ENCODE measurements at regions not wholly inside any gene's neighbourhood (a gene's known extent, or its start where the extent isn't known, plus 50 kb on each side); places are given as distances from the start of the nearest gene placed in this dataset.
A peak's percentile ranks its signal among the peaks of the same experiment; 100 is the strongest.

DNA sequence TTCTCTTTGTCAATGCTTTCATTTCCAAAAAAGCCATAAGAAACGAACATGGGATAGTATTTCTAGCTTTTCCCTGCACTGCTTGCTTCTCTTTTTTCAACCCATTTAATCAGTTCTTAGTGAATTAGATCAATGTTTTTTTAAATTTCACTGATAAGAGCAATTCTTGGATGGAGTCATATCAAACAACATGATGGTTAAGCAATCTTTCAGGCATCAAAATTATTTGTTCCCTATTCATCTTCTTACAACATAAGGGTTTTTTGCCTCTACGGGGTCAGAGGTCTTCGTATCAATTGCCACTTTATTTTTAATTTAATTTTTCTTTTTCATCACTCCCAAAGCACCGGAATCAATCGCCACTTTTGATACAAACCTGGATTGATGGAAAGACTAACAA lies 103.8 kb upstream of the RESF1 start:
- Mint-ChIP-seq H3K27me3 (no peaks in the 10 kb centered on the region), H3K36me3 (ENCODE audit: low read depth) (no peaks in the 10 kb centered on the region), H3K4me3 (no peak overlapping the region), H3K4me1 (no peaks in the 10 kb centered on the region), H3K27ac (no peak overlapping the region)
- ATAC-seq (no peak), DNase-seq (no peak)
- no peaks in the 10 kb centered on the region for H3K9me3 ChIP-seq (ENCODE audit: control insufficient read depth, low read length, poor library complexity, severe bottlenecking)

DNA sequence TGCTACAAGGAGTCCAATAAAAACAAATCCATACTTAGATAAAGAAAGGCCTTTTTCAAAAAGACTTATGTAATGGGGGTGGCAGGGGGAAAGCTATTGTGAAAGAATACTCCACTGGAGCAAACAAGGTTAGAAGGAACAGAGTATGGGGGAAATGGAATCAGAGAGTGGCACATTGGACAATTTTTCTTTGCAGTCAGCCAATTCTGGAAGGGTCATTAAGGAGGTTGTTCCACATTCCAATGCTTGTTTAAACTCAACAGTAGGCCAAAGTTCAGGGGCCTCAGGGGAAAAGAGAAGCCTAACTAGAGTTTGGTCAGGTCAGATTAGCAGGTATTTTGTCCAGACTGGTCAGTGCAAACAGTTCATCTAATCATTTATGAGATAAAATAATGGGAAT lies 105.2 kb upstream of the RESF1 start:
- no peaks in the 10 kb centered on the region for H3K9me3 ChIP-seq (ENCODE audit: control insufficient read depth, low read length, poor library complexity, severe bottlenecking)
- H3K4me3 Mint-ChIP-seq = no peak overlapping the region
- ATAC-seq (no peak), DNase-seq (no peak)
- no peaks in the 10 kb centered on the region for H3K36me3 Mint-ChIP-seq (ENCODE audit: low read depth)
- H3K4me1 Mint-ChIP-seq = no peaks in the 10 kb centered on the region
- no peaks in the 10 kb centered on the region for H3K27me3 Mint-ChIP-seq
- no peak overlapping the region for H3K27ac Mint-ChIP-seq

DNA sequence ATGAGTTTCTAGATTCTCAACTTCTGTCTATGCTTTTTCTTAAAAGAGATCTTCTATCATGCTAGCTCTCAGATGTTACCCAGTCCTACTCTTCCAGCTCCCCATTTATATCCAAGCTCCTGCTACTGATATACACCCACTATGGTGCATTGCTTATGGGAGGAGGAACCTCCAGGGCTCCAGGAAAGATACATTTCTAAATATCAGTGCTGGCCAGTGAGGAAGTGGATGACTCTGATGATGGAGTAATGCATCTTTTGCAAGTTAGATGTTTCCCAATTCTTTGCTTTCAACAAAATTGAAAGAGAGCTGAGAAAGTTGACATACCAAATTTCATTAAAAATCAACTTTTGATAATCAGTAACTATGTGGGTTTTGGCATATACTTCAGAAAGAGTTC lies 105.7 kb upstream of the RESF1 start:
- H3K4me1 Mint-ChIP-seq = no peaks in the 10 kb centered on the region
- no peak overlapping the region for H3K27ac Mint-ChIP-seq
- H3K36me3 Mint-ChIP-seq (ENCODE audit: low read depth) = no peaks in the 10 kb centered on the region
- H3K9me3 ChIP-seq (ENCODE audit: control insufficient read depth, low read length, poor library complexity, severe bottlenecking) = no peaks in the 10 kb centered on the region
- no peaks in the 10 kb centered on the region for H3K27me3 Mint-ChIP-seq
- H3K4me3 Mint-ChIP-seq = no peak overlapping the region
- no peak for DNase-seq
- ATAC-seq = no peak

DNA sequence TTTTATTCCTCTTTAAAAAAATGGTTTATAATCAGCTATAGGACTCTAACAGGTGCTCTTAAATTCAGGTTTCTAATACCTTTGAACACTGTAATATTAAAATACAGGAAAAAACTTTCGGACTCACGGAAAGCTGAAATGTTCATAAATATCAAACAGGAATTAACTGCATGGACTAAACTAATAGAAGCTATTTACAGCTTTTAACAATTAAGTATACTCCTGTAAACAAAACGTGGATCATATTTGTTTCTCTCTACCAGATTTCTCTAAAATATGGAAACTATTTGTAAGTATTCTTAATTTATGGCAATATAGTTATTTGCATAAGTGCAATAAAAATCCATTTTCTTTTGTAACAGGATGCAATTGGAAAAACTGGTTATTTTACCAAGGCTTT lies 108.9 kb upstream of the RESF1 start:
- H3K9me3 ChIP-seq (ENCODE audit: control insufficient read depth, low read length, poor library complexity, severe bottlenecking) = no peaks in the 10 kb centered on the region
- ATAC-seq (no peak), DNase-seq (no peak)
- H3K27me3 Mint-ChIP-seq = no peaks in the 10 kb centered on the region
- no peak overlapping the region for H3K27ac Mint-ChIP-seq
- H3K36me3 Mint-ChIP-seq (ENCODE audit: low read depth) = no peaks in the 10 kb centered on the region
- H3K4me3 Mint-ChIP-seq = no peak overlapping the region
- H3K4me1 Mint-ChIP-seq = peaks cover 2% of the 10 kb centered on the region

DNA sequence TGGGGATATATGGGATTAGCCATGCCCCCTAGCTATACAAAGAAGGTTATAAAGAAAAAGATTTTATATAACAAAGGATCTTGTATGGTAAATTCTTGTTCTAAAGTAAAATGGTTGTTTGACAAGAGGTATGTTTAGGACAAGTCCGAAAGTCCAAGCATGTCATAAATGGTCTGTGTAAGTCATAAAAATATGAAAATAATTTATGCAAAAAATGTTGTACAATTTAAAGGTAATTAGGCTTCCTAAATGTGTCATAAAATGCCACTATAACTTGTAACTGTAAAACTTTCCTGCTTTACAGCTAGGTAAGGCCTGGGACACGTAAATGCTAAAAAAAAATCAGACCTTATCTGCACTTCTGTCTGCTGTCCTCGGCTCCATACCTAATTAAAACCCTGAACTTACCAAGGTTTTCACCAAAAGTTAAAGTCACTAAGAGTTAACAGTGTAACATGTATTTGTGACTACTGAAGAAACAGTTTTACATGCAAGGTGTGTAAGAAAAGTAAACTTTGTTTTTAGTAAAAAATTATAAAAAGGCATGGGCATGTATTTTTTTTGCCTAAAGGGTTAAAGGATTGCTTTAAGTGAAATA lies 110.0 kb upstream of the RESF1 start:
- H3K4me3 Mint-ChIP-seq = no peak overlapping the region
- H3K27me3 Mint-ChIP-seq = no peaks in the 10 kb centered on the region
- DNase-seq = no peak
- no peaks in the 10 kb centered on the region for H3K9me3 ChIP-seq (ENCODE audit: control insufficient read depth, low read length, poor library complexity, severe bottlenecking)
- ATAC-seq = no peak
- no peak overlapping the region for H3K27ac Mint-ChIP-seq
- H3K4me1 Mint-ChIP-seq = peaks cover 2% of the 10 kb centered on the region
- no peaks in the 10 kb centered on the region for H3K36me3 Mint-ChIP-seq (ENCODE audit: low read depth)

DNA sequence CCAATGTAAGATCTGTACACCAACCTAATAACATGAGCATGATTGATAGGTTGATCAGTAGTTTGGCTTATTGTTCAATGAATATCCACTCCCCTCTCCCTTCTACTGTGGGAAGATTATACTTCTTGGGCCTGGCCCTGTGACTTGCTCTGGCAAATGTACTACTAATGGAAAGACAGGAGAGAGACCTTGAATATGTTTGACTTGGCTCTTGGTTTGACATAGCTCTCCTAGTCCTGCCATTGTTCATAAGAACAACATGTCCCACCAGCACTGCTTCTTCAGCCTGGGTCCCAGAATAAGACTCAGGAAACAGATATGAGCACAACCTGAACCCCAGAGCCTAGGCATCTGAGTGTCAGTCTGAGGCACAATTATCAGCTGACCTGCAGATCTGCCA lies 112.8 kb upstream of the RESF1 start:
- H3K27me3 Mint-ChIP-seq = no peaks in the 10 kb centered on the region
- peaks cover 2% of the 10 kb centered on the region for H3K4me1 Mint-ChIP-seq
- no peaks in the 10 kb centered on the region for H3K36me3 Mint-ChIP-seq (ENCODE audit: low read depth)
- ATAC-seq (no peak), DNase-seq (no peak)
- H3K27ac Mint-ChIP-seq = no peak overlapping the region
- no peak overlapping the region for H3K4me3 Mint-ChIP-seq
- H3K9me3 ChIP-seq (ENCODE audit: control insufficient read depth, low read length, poor library complexity, severe bottlenecking) = no peaks in the 10 kb centered on the region

DNA sequence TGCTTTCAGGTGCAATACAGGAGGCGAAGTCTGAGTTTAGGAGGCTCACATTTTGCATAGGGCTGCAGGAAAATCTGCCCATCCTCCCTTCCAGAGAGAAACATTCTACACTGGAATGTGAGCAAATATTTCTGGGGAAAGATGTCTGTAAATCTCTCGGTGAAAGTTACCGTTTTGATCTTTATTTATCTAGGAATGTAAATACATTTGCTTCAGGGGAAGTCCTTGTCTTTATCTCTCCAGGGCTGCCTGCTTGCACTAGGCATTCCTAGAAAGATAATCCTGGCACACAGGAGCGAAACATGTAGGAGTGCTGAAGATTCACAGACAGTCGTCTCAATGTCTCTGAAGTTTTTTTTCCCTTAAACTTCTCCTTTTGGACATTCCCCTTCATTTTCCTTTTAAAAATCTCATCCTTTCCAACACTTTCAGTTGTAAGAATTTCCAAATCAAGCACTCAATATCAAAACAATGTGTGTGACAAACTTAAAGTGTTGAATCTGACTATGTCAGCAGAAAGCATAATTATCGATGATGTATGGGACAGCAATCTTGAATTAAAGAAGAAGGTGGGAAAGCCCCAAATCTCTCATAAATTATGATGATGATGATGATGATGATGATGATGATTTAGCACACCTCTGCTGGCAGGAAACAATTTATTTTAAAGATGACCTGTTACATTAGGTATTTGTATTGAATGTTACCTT lies 113.4 kb upstream of the RESF1 start:
- no peak for ATAC-seq
- H3K27me3 Mint-ChIP-seq = no peaks in the 10 kb centered on the region
- no peak for DNase-seq

DNA sequence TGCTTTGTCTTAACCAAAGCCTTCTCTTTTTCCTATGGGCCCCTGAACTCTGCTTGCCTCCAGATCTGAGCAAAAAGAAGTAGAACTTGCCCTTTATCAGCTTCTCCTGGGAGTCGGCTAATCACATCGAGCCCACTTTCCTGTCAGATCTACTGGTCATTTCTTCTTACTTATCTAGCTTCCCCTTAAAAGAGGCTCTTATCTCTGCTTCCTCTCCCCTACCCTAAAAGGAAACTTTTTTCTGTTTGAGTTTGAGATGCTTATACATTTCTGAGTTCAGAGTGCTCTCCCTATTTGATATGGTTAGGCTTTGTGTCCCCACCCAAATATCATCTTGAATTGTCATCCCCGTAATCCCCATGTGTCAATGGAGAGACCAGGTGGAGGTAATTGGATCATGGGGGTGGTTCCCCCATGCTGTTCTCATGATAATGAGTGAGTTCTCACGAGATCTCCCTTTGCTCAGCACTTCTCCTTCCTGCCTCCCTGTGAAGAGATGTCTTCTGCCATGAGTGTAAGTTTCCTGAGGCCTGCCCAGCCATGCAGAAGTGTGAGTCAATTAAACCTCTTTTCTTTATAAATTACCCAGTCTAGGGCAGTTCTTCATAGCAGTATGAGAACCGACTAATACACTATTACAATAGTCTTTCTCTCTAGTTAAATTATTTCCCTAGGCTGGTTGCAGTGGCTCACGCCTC lies 114.7 kb upstream of the AMN1 start:
- Mint-ChIP-seq H3K27ac (no peak overlapping the region), H3K4me3 (no peak overlapping the region), H3K4me1 (peaks cover 2% of the 10 kb centered on the region), H3K27me3 (no peaks in the 10 kb centered on the region), H3K36me3 (ENCODE audit: low read depth) (no peaks in the 10 kb centered on the region)
- H3K9me3 ChIP-seq (ENCODE audit: control insufficient read depth, low read length, poor library complexity, severe bottlenecking) = no peaks in the 10 kb centered on the region
- ATAC-seq = no peak
- no peak for DNase-seq

More for the DNA sequence above, 113.4 kb upstream of the RESF1 start:
- H3K9me3 ChIP-seq (ENCODE audit: control insufficient read depth, low read length, poor library complexity, severe bottlenecking) = no peaks in the 10 kb centered on the region
- H3K36me3 Mint-ChIP-seq (ENCODE audit: low read depth) = no peaks in the 10 kb centered on the region
- H3K4me1 Mint-ChIP-seq = peaks cover 2% of the 10 kb centered on the region
- no peak overlapping the region for H3K4me3 Mint-ChIP-seq
- H3K27ac Mint-ChIP-seq = no peak overlapping the region

DNA sequence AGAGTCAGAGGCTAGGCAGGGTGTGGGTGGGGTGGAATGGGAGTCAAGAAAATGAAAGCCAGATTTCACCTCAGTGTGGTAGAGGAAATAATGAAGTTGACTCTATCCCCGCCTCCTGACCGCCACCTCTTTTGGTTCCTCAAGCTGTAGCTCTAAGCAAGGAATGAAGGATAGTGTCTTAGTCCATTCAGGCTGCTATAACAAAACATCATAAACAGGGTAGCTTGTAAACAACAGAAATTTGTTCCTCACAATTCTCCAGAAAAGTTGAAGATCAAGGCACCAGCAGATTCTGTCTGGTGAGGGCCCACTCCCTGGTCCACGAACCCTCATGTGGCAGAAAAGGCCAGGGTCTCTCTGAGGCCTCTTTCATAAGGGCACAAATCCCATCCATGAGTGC lies 109.1 kb upstream of the AMN1 start:
- H3K36me3 Mint-ChIP-seq (ENCODE audit: low read depth) = no peaks in the 10 kb centered on the region
- peaks cover 6% of the 10 kb centered on the region for H3K4me1 Mint-ChIP-seq
- no peaks in the 10 kb centered on the region for H3K27me3 Mint-ChIP-seq
- H3K9me3 ChIP-seq (ENCODE audit: control insufficient read depth, low read length, poor library complexity, severe bottlenecking) = no peaks in the 10 kb centered on the region
- H3K4me3 Mint-ChIP-seq = no peak overlapping the region
- no peak for DNase-seq
- ATAC-seq = no peak
- H3K27ac Mint-ChIP-seq = no peak overlapping the region

DNA sequence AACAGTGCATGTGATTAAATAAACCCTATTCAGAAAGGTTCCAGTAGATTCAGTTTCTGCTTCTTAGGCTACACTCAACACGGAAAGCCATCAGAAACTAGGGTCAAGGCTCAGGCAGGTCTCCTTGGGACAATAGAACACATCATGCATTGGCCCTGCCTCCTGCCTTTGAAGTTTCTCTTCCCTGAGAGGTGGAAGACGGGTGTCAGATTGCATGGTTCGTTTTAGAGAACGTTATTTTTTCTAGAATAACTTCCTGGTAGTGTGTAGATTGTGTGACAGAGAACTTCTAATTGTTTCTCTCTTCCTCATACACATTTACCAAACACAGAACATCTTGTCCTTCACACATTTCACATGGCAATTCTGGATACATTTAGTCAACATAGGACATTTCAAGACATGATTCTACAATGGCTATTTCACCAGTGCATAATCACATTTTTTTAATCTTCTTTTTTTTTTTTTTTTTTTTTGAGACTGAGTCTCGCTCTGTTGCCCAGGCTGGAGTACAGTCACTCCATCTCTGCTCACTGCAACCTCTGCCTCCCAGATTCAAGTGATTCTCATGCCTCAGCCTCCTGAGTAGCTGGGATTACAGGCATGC lies 106.6 kb upstream of the AMN1 start:
- H3K27me3 Mint-ChIP-seq = no peaks in the 10 kb centered on the region
- DNase-seq = no peak
- no peaks in the 10 kb centered on the region for H3K36me3 Mint-ChIP-seq (ENCODE audit: low read depth)
- H3K9me3 ChIP-seq (ENCODE audit: control insufficient read depth, low read length, poor library complexity, severe bottlenecking) = no peaks in the 10 kb centered on the region
- peaks cover 11% of the 10 kb centered on the region for H3K4me1 Mint-ChIP-seq
- no peak overlapping the region for H3K4me3 Mint-ChIP-seq
- H3K27ac Mint-ChIP-seq = no peak overlapping the region
- ATAC-seq = no peak

DNA sequence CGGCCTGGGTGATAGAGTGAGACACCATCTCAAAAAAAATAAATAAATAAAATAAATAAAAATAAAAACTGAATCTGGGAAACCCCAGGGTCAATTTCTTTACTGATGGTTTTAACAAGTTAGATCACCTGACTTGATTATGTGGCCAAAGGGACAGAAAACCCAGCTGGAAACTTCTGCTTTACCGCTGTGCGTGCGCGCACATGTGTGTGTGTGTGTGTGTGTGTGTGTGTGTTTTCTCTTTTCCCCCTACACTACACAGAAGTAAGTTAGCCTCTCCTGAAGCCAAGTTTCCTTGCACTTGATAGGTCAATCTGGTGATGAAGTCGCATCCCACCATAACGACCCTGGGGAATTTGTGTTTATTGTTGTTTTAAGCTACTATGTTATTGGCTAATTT lies 105.3 kb upstream of the AMN1 start:
- Mint-ChIP-seq H3K27ac (no peak overlapping the region), H3K4me3 (no peak overlapping the region), H3K4me1 (peaks cover 11% of the 10 kb centered on the region), H3K36me3 (ENCODE audit: low read depth) (no peaks in the 10 kb centered on the region), H3K27me3 (no peaks in the 10 kb centered on the region)
- DNase-seq (no peak), ATAC-seq (no peak)
- no peaks in the 10 kb centered on the region for H3K9me3 ChIP-seq (ENCODE audit: control insufficient read depth, low read length, poor library complexity, severe bottlenecking)

DNA sequence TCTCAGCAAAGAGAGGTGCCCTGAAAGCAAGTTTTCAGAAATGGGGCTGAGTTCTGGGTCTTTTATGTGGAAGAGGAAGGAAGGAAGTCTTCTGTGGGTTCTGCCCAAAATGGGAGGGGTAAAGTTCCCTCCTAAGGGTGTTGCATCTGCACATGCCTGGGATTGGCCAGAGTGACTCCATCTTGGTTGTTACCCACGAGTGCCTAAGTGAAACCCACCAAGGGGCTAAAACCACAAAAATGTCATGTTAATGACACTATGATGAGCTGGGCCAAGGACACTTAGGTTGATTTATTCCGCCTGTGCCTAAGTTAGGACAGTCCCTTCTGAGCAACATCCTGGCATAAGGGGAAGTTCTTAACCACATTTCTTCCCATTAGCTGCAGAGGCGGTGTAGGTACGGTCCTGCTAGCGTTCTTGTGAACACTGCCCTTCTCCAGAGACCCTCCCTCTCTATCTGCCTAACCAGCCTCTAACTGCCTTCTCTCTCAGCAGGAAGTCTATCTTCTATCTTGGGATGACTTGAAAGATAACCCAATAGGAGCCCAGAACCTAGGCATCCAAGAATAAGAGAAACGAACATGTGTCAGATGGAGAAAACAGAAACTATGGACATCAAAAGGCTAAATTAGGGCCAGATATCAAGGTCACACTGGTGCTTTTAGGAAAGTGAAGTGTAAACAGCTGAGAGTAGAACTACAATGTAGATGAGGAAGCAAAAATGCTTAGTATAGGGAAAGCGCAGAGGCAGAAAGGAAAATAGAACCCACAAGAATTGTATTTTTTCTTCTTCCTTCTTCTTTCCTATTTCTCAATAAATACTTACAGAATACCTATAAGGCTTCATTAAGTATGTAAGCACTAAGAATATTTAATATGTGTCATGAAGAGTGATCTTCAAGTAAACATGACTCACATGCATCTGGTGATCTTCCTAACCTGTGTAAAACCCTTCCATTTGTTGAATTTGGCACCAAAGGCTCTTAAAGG lies 104.2 kb upstream of the AMN1 start:
- DNase-seq (peak in 2 of 3 donors; percentile 9 to 14), ATAC-seq (peak; percentile 86)
- H3K36me3 Mint-ChIP-seq (ENCODE audit: low read depth) = no peaks in the 10 kb centered on the region
- no peaks in the 10 kb centered on the region for H3K27me3 Mint-ChIP-seq
- no peaks in the 10 kb centered on the region for H3K9me3 ChIP-seq (ENCODE audit: control insufficient read depth, low read length, poor library complexity, severe bottlenecking)
- peak overlapping the region; percentile 66 for H3K4me3 Mint-ChIP-seq
- H3K4me1 Mint-ChIP-seq = peaks cover 12% of the 10 kb centered on the region
- H3K27ac Mint-ChIP-seq = peak overlapping the region; percentile 81

DNA sequence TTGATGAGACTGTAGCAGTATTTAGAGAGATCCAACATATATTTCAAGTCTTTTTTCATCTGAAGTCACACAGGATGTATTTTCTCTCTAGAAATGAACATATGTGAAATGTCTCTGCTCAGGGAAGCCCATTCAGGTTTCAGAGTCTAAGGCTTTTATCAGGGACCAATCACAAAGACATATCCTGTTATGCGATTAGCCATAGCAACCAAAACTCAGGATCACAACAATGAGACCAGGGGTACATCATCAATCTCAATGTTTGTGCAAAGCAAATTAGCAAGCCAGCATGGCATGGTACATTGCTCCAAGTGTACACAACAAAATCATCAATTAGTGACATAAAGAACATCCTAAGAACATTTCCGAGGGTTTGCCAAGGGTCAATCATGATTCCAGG lies 99.2 kb upstream of the AMN1 start:
- H3K27ac Mint-ChIP-seq = peak overlapping the region; percentile 39
- peak; percentile 40 for ATAC-seq
- DNase-seq = no peak
- no peaks in the 10 kb centered on the region for H3K9me3 ChIP-seq (ENCODE audit: control insufficient read depth, low read length, poor library complexity, severe bottlenecking)
- no peaks in the 10 kb centered on the region for H3K27me3 Mint-ChIP-seq
- H3K36me3 Mint-ChIP-seq (ENCODE audit: low read depth) = peaks cover 2% of the 10 kb centered on the region
- H3K4me3 Mint-ChIP-seq = no peak overlapping the region
- peaks cover 12% of the 10 kb centered on the region for H3K4me1 Mint-ChIP-seq

All from T-helper 17 cell (primary cell).